HL-60 (cell line): ENCODE measurements at regions not wholly inside any gene's neighbourhood (a gene's known extent, or its start where the extent isn't known, plus 50 kb on each side); places are given as distances from the start of the nearest gene placed in this dataset.

ENCODE experiments used
- CTCF ChIP-seq: IDR thresholded peaks from one replicate; pipeline ENCODE4 v1.5.1; 2011; ENCODE audit warnings: low read length, control low read depth, inconsistent platforms; ENCODE audit not compliant: insufficient read depth
- POLR2AphosphoS5 ChIP-seq: IDR thresholded peaks from 2 replicates; pipeline ENCODE4 v1.6.1; 2012; ENCODE audit warnings: low read depth
- REST ChIP-seq: IDR thresholded peaks from 2 replicates; pipeline ENCODE4 v1.6.1; 2012; ENCODE audit warnings: low read depth; ENCODE audit not compliant: insufficient replicate concordance
- SPI1 ChIP-seq: IDR thresholded peaks from 2 replicates; pipeline ENCODE4 v1.6.1; 2012; ENCODE audit warnings: low read depth, mild to moderate bottlenecking, borderline replicate concordance

GRCh38 chr2:157180359-157180758, 77.1 kb upstream of the GALNT5 start:
- TF ChIP-seq CTCF (no peak), REST (no peak), POLR2AphosphoS5 (no peak), SPI1 (no peak)
